Stimulated activated CD4-positive, alpha-beta T cell treated with anti-CD3 and anti-CD28 coated beads, Interleukin-4, amount 100 ng/mL, for 48 hours (primary cell): ENCODE measurements at regions not wholly inside any gene's neighbourhood (a gene's known extent, or its start where the extent isn't known, plus 50 kb on each side); places are given as distances from the start of the nearest gene placed in this dataset.

ENCODE experiments used
- DNase-seq, 2 donors: peaks; one replicate each; pipeline ENCODE4 v3.0.0-alpha.2; 2020; ENCODE audit warnings: low read depth in 2 of 2

DNA sequence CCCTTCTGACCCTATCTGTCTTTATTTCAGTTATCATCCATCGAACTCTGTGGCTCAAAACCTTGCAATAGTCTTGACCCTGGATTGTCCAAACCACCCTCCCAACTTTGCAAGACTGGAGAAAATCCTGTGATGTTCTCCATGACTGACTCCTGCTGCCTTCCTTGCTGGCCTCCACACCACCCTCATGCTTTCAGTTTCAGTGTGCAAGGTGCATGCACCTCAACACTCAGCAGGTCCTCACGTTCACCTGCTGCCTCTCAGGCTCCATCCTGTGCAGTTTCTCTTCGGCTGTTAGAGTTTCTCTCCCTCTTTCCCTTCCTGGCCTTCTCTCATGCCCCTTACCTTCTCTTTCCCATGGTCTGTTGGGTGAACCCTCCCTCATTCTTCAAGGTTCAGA is 59.4 kb upstream of the ASIC2 start:
- no peak for DNase-seq

DNA sequence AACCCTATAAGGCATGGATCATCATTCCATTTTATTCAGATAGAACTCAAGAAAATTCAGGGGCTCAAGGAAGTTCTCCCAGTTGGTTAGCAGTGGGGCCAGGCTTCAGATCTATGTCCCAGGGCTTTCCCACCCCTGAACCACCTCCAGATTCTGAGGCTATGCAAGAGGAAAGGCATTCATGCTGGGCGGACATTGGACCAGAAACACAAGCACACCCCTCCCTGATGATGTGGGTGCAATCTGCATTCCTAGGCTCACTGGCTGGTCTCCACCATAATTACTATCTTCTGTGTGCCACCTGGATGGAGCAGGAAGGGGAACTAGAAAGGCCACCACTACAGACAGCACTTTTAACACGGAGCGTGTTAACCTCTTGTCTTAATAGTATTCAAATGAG is 63.2 kb upstream of the ASIC2 start:
- DNase-seq = no peak

DNA sequence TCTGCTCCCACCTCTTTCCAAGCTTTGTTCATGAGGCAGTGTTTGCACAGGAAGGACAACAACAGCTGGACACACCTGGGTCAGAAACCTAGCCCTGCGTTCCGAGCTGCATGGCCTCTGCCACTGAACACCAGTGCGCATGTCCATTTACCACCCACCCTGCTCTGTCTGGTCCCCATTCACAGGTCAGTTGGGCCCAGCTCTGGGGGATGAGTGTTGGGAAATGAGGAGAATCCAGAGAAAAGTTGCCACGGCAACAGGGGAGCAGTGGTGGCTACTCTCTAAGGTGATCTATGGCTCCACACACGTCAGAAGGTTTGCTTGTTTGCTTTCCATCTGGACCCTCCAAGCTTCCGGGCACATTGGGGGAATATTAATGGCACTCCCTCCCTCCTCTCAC is 70.4 kb upstream of the ASIC2 start:
- no peak for DNase-seq

DNA sequence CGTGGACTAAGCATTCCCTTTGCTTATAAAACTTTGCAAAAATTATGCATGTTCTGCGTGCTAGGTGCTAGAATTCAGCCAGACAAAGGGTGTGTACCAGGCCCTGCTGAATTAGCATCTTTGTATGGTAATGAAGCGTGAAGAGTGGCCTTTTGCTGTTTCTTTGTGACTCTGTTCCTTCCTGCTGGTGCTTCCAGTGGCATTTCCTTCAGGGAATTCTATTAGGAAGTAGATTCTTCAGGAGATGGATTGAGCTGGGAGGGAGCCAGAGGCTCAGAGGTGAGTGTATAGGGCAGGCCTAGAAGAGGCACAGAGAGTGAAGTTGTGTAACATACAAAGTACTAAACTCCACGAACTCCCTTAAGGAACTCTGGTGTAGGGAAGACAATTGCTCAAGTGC is 73.9 kb upstream of the ASIC2 start:
- DNase-seq = no peak

DNA sequence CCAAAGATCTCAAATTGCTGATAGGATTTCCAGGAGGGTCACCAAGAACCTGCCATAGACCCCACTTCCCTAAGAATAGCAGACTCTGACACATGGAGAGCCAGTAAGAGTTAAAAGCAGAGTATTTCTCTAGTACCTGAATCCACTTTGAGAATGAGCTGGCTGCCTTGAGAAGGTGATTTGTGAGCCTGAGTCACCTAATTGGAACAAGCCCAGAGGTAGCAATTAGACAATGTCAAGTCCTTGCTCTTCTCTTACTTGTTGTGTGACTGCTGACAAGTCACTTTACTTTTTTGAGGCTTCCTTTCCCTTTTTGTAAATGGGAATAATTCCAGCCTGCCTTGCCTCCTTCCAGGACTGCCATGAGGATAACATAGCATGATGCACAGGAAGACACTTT is 76.1 kb upstream of the ASIC2 start:
- DNase-seq = no peak

DNA sequence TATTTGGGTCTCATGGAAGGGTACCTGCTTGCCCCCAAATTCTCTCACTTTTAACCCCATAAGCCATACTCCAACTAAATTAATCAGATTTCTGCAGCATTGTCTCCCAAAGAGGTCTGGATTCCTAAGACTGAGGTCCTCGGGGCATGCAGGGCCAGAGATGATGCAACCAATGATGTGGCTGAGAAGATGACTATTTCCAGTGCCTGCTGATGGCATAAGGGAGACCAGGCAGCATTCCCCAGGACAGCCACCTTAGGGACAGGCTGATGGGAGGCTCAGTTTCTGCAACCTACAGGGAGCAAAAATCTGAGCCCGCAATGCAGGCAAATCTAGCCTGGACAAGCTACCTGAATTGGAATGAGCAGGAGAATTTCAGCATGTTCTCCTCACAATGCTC is 76.8 kb upstream of the ASIC2 start:
- no peak for DNase-seq

DNA sequence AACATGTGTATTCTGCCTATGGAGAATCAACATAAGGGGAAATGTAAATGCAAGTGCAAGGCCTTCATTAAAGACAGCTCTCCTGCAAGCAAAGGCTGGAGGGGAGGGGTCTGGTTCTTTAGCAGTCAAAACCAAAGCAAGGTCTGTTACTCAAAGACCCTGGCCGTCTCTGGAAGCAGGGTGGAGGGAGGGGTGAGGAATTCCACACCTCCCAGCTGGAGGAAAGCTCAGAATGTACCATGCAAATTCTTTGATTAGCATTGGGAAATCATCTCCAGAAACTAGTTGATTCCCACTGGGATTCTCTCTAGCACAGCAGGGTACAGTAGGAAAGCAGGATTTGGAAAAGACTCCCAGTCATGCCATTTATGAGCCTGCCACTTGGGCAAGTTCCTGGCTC is 77.3 kb upstream of the ASIC2 start:
- no peak for DNase-seq

DNA sequence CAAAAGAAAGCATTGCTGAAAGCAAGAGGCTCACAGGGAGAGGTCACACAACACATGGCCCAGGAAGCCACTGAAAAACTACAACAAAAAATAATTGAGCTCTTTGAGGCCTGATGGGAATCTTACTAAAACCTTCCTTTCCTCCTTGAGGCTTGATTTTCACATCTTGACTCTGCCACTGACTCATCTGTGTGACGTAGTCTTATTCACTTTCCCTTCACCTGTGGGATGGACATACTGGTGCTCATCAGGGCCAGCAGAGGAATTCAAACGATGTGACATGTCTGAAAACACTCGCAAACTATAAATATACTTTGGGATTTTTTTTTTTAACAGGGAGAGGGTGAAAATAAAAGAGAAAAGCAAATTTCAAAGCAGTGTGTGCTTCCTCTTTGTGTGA is 78.3 kb upstream of the ASIC2 start:
- no peak for DNase-seq

DNA sequence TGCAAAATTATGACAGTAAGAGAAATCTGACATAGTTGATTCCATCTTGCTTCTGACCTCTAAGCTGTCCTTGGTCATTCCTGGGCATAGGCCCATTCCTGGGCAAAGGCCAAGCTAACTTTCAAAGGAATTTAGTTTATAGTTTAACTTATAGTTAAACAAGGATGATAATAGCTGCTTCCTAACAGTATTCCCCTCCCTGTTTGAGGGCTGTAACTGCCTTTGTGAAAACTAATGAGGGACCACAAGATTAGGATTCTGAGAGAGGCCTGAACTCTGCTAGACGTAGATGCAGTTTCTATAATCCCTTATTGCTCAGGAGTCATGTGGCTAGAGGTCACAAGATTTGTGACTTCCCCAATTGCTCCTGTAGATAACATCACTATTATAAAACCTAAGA is 80.2 kb upstream of the ASIC2 start:
- no peak for DNase-seq

DNA sequence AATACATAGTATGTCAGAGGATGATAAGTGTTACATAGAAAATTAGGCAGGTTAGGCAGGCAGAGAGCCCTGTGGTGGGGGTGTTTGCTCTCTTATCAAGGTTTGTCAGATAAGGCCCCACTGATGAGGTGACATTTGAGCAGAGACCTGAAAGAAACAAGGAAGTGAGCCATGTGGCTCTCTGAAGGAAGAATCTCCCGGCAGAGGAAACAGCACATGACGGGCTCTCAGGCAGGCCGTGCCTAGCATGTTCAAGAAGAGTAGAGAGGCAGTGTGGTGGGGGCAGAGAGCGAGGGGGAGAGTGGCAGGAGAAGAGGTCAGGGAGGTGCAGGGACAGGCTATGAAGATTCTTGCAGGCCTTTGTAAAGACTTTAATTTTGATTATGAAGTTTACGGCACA is 82.0 kb upstream of the ASIC2 start:
- no peak for DNase-seq

DNA sequence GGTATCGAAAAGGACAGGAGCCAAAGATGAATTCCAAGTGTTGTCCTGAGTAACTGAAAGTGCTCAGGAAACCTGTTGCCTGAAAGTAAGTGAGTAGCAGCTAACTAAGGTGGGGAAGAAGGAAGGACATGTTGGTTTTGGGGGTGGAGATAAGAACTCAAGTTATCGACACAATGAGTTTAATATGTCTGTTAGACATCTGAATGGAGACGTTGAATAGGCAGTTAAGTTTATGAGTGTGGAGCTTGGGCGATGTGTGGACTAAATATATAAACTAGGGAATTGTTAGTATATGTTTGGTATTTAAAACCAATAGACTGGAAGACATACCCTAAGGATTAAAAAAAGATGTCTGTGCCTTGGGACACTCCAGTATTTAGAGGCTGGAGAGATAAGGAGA is 82.7 kb upstream of the ASIC2 start:
- no peak for DNase-seq

DNA sequence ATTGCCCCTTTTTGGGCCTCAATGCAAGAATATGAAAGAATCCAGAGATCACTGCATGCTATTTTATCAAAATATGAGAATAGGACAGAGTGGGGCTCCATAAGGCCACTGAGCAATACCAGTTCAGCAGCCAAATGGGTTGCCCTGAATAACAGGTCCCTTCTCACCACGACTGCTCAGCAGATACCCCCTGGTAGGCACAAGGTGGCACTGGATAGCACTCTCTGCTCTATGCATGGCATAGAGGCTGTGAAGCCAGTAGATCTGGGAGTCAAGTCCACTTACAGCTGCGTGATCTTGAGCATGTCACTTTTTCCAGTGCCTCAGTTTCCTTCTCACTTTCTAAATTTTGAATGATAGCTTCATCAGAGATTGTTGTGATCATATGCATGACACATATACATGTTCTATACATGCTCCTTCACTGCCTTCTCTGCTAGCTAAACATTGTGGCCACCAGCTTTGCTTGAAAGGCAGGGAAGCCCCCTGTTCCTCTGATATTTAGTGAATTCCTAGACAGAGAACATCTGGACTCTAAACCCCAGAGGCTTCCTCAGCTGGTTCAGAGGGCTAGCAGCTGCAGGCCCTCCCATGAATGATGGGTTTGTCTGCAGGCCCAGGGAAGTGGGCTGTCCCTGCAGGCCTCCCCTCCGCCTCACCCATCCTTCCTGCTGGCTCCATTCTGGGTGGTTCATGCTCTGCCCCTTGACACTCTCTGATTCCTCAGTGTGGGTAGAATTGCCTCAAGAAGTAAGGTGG is 84.9 kb upstream of the ASIC2 start:
- DNase-seq = no peak

DNA sequence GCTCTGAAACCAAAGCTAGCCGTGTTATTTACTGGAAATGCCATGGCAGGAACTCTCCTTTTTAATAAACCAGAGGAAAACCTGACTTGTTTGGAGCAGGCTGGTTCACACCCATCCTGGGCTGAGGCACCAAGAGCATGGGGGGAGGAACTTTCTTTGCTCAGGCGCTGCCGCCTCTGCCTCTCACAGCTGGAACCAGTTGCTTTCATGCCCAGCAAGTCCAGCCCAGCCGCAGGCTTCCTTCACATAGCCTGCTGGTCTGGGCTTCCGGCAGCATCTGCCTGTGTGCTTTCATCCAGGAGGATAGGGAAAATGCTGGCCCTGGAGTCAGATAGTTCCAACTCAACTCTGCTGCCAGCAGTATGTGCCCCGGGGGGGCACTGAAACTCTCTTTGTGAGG is 88.1 kb upstream of the ASIC2 start:
- DNase-seq = no peak

DNA sequence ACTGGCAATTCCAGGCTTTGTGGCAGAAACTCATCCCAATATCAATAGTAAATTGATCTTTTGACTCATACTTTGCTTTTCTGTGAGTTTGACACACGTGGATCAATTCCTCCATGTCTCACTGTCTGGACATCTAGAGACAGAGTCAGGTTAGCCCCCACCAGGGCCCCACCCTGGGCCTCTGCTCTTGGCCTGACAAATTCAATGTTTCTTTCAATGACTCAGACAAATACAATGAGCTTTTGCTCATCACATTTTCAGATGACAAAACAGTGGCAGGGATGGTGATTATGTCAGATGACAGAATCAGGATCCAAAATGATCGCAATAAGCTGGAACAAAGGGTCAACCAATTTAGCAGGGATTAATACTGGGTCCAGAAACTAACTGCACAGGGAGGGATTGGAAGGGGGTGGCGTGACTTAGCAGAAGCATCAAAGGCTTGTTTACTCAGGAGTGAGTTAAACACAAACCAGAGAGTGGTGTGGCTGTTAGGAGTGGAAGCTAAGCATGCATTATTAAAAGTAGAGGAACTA is 90.5 kb upstream of the ASIC2 start:
- DNase-seq = no peak

DNA sequence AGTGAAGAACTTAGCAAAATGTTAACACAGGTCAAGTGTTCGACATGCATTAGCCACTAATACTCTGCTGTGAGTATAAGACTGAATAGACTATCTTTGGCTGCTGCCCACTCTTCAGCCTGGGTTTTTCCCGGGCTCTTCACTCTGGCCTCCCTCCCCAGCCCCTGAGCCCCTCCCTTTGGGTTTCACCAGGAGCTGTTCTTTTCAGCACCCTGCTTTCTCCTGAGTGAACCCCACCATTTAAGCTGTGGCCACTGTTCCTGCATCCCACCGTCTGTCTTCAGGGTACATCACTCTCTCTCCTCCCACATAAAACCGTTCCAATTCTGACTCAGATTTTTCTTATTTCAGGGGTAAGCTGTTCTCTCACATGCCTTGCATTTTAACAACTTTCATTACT is 92.0 kb upstream of the ASIC2 start:
- DNase-seq = no peak

DNA sequence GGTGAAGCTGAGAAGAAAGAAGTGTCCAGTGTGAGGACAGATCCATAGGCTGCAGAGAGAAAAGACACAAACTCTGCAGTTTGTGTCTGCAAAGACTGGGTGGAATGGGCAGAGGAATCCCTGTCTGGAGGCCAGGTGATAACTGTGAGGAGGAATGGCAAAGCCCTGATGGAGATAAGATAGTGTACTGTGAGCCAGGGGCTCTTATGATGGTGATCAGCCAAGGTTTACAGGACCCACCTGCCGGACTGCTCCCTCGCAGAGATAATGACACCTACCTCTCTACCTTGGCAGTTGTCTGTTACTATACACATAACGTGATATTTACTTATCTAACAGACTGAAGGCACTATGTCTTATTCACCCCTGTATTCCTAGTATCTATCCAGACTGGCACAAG is 92.6 kb upstream of the ASIC2 start:
- no peak for DNase-seq

DNA sequence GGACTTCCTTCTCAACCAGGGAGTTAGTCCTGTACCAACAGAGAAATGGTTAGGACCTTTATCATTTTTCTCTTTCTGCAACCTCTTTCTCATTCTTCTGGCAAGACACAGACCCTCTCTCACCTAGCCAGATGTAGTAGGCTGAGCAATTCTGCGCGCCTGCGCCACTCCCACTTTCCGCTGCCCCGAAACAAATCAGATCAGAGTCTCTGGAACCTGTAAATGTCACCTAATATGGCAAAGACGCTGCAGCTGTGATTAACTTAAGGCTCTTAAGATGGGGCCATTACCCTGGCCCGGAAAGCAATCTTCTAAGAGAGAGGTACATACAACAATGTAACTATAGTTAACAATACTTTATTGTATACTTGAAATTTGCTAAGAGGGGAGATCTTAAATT is 94.3 kb upstream of the ASIC2 start:
- no peak for DNase-seq

DNA sequence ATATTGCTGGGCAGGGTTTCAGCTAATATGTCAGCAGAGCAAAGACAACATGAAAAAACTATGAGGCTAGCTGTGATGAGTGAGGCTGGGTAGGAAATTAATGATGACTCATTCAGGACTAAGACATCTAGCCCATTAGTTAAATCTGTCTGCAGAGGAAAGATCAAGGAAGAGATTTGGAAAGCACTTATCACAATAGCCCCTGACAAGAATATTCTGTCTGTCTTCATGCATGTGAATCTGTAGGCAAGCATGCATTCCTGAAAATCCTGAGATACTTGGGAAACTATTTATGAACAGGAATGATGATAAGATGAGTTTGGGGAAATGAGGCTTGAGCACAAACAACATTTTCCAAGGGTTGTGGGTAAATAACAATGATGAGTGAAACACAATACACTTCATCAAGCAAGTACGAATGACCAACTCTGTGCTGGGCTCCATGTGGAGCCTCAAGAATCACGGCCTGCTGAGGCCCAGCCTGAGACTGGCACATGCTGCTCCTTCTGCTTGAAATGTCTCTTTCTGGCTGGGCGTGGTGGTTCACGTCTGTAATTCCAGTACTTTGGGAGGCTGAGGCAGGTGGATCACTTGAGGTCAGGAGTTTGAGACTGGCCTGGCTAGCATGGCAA is 96.5 kb upstream of the ASIC2 start:
- no peak for DNase-seq

DNA sequence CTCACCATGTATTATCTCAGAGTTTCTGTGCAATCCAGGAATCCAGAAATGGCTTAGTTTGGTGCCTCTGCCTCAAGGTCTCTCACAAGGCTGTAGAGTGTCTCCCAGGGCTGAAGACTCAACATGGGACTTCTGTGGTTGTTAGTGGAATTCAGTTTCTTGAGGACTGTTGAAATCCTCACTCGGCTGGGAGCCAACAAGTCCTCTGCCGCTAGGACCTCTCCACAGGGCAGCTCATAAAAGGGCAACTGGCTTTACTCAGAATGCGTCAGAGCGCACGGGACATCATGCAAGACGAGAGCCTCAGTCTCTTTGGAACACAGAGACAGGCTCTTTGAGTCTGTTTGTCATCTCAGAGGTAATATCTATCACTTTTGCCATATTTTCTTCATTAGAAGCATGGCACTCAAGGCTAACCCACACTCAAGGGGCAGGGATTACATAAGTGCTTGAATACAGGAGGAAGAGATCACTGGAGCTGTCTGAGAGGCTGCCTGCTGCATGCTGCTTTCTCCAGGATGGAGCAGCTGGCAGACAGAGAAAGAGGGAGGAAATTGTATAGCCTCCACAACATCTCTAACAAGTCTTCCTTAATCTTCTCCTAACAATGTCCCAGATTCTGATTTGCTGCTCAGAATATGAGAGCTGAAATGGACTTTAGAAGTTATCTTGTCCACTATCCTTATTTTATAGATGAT is 97.5 kb upstream of the ASIC2 start:
- no peak for DNase-seq

DNA sequence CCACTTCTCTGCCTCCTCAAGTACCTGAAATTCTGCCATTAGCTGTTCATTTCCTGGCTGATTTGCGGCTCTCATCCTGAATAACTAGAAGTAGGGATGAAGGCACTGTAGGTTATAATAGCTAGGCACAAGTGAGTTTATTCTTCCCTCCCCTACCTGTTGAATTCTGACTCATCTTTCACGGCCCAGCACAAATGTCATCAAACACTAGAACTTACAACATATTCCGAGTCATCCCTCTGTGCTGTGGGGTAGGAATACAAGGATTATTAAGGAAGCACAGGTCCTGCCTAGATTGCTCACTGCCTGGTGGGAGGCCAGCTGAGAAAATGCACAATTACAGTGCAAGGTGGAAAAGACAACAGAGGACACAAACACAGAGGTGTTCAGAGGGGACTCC is 103.7 kb upstream of the ASIC2 start:
- no peak for DNase-seq

DNA sequence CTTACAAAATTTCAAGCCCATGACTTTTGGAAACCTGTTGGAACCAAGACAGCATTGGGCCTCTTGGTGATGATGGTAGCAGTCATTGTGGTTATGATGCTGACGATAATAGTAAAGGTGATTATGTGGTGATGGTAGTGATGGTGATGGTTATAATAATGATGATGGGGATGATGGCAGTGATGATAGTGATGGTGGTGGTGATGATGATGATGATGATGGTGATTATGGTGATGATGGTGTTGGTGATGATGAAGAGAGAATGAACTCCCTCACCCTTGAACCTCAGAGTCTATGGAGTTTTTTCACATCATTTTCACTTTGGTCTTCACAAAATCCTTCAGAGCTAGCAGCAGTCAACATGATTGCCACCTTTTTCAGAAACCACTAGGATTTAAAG is 105.3 kb upstream of the ASIC2 start:
- no peak for DNase-seq

DNA sequence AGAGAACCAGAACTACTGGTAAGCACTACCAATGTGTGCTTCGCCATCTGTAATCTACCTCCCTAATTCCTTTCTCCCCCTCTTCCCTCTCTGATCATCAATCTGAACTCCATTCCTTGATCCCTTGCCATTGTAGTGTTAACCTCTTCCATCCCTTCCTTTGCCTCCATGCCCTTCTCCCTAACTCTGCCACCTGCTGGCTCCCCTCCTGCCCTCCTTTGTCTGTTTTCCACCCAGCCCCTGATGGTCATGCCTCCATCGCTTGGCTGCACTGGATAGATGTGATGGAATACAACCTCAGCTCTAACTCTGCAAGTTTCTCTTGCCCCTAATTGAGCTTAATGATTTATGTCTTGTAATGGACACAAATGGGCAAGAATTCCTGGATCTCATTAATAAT is 108.2 kb upstream of the ASIC2 start:
- DNase-seq = no peak

DNA sequence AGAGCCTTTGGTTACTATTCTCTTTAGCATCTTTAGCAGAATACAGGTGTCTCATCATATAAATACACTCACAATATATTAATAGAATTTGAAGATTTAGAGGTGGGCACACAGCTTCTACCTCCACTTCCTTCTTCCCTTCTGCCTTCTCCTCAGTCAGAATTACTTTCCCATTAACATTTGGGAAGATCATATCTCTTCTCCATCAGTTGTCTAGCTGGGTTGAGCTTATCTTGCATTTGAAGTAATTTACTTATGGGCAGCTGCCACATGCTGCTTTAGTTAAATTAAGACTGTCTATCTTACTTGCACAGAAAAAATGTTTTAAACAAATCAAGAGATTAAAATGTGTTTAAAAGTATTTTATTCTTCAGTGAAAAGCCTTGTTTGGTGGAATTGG is 110.1 kb upstream of the ASIC2 start:
- no peak for DNase-seq
